ENCODE measurements at regions not wholly inside any gene's neighbourhood (a gene's known extent, or its start where the extent isn't known, plus 50 kb on each side); places are given as distances from the start of the nearest gene placed in this dataset.

DNA sequence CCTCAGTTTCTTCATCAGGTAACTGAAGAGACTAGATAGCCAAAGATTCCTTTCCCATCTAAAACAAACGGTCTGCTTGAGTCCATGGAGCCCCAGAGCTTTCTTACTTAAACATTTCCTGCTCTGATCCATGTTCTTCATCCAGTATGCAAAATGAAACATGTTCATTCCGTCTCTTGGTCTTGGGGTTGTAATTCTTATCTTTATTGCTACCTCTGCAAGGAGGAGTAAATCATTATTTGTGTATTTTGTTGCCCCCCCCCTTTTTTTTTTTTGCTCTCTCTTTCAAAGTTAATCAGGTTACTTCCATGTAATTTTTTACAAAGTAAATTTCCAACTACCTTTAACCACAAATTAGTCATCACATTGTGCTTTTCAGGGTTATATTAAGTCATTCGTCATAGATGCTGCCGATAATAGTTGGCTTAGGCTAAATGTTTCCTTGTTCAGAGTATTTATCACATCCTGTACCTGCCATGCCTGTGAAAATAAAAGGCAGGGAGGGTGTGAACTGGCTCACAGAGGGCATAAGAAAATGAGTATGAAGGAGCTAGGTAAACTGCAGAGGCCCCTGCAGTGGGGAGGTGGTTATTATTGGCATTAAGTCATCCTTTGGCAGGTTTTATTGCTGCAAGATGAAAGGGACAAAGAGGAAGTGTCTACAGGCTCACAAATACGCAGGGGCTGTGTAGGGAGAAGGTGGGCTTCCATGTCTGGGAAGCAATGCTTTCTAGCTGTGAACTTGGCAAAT is 76.7 kb upstream of the HS3ST1 start:
- DNase-seq = peak; percentile 25 to 75

DNA sequence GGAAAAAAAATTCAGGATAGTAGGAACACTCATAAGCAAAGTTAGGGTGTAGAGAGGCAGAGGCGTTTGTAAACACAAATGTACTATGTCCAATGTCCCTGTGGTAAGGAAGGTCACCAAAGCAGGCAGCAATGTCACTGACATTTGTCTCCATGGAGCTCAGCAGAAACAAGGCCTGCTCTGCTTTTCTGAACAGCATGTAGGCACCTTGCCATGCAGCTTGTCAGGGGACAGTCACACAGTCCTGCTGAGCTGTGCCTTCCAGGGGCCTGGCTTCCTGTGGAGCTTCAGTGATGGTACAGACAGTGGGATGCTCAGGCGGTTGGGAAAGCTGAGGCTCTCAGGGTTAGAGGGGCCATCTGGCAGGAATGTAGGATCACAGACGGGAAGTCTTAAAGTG is 74.5 kb upstream of the HS3ST1 start:
- DNase-seq = no peak

DNA sequence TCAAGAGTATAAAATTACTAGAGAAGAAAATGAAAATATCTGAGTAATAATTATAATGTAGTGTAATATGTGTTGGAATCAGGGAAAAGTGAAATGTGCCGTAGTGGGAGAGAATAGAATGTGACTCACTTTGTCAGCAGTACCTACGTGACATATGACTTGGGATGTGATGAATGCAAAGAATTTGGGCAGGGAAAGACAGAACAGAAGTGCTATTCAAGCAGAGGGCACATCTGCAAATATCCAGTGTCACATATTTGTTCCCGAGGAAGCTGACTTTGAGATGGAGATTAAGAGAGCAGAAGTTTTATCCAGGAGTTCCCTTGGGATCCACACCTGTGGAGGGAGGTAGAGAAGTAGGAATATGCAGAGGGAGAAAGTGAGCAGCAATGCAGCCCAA is 69.3 kb upstream of the HS3ST1 start:
- DNase-seq = no peak

DNA sequence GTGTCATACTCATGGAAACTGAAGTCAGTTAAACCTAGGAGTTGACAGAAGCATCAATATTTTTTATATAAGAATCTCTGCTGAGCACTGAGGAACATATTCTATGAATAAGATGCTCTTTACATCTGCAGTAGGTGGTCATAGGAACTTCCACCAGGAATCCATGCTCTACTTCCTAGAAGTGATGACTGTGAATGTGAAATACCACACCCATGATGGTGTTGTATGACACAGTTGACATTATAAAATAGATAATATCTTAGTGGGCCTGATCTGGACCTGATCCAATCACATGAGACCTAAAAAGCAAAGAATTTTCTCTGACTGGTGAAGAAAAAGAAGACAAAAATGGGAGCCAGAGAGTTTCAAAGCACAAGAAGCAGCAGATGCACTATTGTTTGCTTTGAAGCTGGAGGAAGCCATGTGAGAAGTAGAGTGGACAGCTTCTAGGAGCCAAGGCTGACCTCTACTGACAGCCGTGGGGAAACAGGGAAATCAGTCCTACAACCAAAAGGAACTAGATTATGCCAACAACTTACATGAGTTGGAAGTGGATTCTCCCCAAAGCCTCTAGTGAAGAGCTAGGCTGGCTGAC is 68.6 kb upstream of the HS3ST1 start:
- peak in 1 of 2 experiments; percentile 11 for DNase-seq

DNA sequence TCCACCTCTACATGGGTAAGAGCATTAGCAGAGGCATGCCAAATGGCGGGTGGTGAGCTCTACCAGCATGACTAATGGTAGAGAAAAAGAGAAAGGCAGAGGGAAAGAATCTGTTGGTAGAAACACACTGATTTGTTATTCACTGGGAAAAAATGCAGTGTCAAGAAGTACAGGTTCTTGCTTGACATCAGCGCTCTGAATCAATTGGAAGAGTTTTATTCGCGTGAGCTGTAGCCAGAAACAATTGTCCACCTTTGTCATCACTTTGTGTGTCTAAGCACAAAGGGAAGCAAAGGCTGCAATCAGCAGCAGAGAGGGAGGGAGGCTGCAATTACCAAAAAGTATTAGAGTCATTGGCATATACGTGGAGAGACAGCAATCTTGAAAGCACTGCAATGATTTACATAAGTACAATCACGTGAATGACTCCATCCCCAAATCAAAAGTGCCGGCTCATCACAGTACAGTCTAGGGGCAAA is 67.7 kb upstream of the HS3ST1 start:
- DNase-seq = peak in 1 of 2 experiments; percentile 35

DNA sequence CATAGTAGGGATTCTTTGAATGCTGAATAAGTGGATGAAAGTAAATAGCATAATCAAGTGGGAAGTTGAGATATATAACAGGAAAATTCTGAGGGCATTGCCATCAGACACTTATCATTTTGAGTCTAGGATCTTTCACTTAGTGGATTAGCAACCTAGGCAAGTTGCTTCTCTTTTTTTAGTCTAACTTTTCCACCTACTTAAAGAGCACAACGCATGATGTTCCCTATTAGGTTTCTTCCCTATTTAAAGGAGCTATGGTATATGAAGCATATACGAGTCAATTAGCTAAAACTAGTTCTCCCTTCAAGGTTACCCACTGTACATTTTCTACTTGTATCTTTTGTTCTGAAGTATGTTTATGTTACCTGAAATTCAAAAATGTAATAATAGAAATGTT is 67.1 kb upstream of the HS3ST1 start:
- DNase-seq = no peak

DNA sequence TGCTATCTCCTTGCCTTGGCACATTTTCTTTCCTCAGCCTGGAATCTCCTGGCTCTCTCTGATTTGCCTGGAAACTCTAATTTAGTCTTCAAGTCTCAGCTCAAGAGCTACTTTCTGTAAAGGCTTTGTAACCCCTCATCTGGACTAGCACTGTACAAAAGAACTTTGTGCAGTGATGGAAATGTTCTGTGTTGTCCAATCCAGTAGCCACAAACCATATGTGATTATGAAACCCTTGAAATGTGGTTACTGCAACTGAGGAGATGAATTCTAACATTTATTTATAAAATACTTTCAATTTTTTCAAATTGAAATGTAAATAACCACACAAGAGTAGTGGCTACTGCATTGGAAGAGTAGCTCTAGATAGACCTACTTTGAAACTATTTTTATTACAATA is 66.6 kb upstream of the HS3ST1 start:
- no peak for DNase-seq

DNA sequence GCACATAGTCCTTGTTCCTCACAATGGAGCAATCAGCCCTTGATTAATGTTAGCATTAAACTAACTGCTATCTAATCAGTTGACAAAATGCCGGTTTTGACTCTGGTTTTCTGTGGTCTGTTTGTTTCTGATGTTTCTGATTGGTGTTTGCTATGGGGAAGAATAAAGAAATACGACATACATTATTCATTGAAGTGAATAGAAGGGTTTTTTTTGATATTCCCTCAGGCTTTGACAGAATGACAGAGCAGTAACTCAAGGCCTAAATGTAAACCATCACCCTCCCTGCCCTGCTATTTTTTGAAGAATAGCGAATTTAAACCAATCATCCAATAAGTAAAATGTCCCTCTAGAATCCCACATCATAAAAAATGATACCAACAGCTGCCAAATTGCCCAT is 65.5 kb upstream of the HS3ST1 start:
- DNase-seq = no peak

DNA sequence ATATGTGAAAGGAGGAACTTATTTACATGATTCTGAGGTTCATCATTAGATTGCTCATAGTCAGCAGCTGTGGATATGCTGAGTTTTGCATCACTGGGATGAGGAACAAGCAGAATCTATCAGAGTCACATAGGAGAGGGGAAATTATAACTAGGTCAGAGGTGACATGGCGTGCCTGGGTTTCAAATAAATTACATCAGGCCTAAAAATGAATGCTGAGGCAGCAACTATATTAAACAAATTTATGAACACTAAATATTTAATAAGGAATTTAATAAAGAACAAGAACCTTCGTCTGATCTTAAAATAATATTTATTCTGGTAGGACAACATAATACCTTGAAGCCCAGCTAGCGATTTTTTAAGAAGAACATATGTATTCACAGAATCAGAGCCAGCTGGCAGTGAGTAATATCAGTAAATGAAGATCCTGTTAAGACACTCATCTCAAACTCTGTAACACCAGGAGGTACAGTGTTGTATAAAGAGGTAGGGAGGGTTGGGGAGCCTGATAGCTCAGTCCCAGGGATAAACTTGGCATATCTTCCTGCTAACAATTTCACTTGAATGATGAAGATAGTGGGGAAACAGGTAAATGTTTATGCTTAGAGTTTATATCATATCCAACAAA is 60.9 kb upstream of the HS3ST1 start:
- DNase-seq = no peak

DNA sequence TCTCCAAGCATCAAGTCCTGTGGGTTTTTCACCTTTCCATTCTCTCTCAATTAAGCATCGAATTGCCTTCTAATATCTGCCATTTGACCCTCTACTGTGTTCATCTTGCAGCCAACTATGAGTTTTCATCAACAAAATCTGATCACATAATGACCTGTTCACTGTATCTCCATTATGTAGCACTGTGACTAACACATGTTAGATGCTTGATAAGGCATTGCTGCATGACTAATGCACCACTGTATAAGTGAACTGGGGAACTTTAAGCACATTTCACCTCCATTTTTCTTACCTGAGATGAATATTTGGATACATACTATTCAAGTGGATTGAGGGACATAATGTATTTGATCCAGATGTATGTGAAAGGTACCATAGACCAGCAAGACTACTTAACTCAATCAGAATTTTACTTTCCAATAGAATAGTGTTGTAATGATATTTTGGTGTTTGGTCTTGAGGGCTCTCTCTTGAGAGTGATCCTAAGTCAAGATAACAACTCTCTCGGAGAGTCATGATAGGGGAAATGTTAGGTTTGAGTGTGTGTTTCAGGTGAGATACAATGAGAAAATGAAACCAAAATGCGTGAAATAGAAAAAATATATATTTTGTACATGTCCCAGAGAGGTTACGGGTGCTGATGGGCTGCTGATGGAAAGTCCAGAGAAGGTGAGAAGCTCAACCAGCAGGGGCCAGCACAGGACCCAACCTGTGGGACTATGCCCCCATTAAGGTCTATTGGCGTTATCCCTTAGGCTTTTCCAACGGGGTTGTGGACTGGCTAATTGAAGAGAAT is 60.2 kb upstream of the HS3ST1 start:
- DNase-seq = no peak

DNA sequence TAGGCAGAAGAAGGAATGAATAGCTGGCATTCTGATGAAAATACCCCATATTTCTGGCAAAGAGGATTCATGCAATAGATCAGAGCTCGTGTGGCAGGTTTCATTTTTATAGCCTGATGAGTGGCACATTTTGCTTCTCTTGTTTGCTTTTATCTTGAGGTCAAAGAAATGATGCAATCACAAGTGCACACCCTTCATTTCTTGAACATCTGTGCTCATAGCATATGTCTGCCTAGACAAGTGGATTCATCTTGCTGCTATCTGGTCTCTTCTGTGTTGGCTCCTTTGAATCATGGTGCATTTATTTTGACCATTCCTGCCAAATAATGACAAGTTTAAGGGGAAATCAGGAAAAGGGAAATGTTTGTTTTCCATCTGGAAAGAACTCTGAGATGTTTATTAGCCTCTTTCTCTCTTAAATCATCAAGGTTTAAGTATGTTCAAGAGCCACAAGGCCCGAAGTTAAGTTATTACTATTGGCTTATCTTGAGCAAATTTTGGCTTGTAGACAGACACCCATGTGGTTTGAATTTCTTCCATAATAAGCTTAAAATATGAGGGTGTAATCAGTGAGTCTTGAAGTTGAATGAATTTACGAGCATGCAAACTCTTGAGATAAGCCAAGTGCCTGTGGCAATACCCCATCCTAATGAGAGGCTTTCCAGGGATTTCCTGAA is 59.3 kb upstream of the HS3ST1 start:
- no peak for DNase-seq

DNA sequence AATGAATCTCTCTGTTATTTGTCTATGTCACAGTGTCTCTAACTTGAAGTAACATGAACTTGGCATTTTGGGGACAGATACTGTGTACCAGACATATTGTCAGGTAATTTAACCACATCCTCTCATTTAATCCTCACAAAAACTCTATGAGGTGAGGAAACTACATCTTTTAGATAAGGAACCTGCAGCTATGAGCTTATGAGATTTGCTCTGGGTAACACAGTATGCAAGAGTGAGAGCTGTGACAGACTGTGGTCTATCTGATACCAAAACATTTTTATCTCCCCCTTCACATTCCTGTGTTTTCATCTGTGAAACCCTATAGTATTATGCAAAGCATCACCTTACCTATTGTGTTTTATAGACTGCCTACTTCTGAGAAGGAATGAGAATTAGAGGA is 58.4 kb upstream of the HS3ST1 start:
- no peak for DNase-seq

DNA sequence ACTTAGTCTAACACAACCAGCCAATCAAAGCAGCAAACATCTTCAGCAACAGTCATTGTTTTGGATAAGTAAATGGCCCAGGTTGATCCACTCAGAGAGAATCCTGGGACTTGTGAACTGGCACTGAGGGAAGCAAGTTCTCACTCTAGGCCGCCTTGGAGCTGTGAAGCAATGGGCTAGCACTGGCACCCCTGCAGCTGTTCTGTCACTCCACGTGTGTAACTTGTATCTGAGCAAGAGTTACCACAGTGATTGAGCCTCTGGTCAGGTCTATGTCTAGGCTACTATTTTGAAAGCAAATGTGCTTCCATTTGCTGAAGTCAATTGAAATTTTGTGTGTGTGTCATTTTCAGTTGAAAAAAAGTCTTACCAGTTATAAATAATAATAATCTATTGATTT is 57.2 kb upstream of the HS3ST1 start:
- no peak for DNase-seq

DNA sequence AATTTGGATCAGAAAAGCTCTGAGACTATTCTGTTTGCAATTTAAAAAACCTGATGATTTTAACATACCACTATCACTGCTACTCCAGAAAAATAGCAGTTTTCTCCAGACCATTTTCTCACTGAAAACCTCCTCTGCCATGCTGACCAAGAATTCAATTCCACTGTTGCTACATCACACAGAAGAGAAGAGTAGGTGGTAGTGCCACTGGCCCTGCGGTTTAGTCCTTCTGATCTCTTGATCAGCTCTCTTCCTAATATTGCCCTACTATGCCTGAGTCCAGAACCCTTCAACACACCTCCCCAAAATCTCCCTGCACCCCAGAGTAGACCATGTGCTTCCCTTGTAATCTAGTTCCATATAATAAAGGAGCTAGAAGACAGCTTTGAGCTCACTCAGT is 55.8 kb upstream of the HS3ST1 start:
- DNase-seq = no peak

DNA sequence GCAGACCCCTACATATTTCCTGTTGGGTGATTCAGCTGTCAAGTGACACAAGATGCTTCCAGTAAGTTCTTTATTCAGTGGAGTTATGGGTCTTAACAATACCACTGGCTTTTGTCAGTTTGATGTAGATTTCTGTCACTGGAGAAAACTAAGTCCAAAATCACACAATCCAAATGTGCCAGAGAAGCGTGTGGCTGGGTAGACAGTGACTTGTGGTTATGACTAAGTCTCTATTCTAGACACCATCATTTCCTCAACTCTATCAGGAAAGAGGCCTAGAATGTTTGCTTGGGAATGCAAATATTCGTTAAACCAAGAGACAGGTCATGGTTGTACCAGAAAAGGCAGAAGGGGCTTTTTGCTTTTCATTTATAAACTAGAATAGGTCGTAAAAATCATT is 54.4 kb upstream of the HS3ST1 start:
- DNase-seq = no peak

DNA sequence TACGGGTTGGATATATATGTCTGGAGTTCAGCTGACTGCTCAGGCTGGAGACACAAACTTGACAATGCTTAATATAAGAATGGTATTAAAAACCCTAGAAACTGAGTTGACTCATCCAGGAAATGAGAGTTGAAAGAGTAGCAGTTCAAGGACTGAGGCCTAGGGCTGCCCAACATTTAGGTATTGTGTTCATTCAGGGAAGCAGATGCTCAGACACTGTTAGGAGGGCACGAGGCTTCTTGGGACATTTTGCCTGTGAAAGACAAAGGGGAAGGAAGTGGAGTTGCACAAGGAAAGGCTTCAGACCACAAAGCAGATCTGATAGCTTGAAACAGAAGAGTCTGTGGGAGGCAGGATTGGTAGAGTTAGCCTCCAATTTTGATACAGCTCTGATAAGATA is 52.0 kb upstream of the HS3ST1 start:
- DNase-seq = no peak
